RWPE2 (cell line): ENCODE measurements at regions not wholly inside any gene's neighbourhood (a gene's known extent, or its start where the extent isn't known, plus 50 kb on each side); places are given as distances from the start of the nearest gene placed in this dataset.

ENCODE experiments used
- ATAC-seq: fragments of 200-7000 bp; cut with Tn5 transposase; 3 replicates; pipeline ENCODE4 v1.9.1; 2021; ENCODE audit warnings: low read depth
- DNase-seq: peaks from one replicate; pipeline ENCODE4 v3.0.0-alpha.2; 2020; ENCODE audit warnings: low spot score
- H3K27ac ChIP-seq: fragments of 450-650 bp; 2 replicates; pipeline ENCODE4 v1.5.1; 2017; ENCODE audit warnings: mild to moderate bottlenecking; ENCODE audit not compliant: poor library complexity, severe bottlenecking
- H3K27me3 ChIP-seq: fragments of 250-450 bp; sonication (Bioruptor Pico); 2 replicates; pipeline ENCODE4 v1.5.1; 2021; ENCODE audit warnings: mild to moderate bottlenecking, moderate library complexity; ENCODE audit not compliant: insufficient read depth, poor library complexity, severe bottlenecking
- H3K36me3 ChIP-seq: fragments of 250-450 bp; sonication (Bioruptor Pico); 2 replicates; pipeline ENCODE4 v1.5.1; 2020; ENCODE audit warnings: low read depth, mild to moderate bottlenecking, moderate library complexity
- H3K4me1 ChIP-seq: fragments of 250-450 bp; sonication (Bioruptor Pico); 2 replicates; pipeline ENCODE4 v1.5.1; 2021; ENCODE audit warnings: mild to moderate bottlenecking, moderate library complexity; ENCODE audit not compliant: insufficient read depth, poor library complexity, severe bottlenecking
- H3K4me3 ChIP-seq: fragments of 250-450 bp; sonication (Bioruptor Pico); 2 replicates; pipeline ENCODE4 v1.5.1; 2021; ENCODE audit warnings: mild to moderate bottlenecking, moderate library complexity; ENCODE audit not compliant: severe bottlenecking
- H3K9me3 ChIP-seq: fragments of 250-450 bp; sonication (Bioruptor Pico); 2 replicates; pipeline ENCODE4 v1.5.1; 2021; ENCODE audit warnings: mild to moderate bottlenecking, moderate library complexity; ENCODE audit not compliant: severe bottlenecking
- CTCF ChIP-seq: fragments of 450-650 bp; IDR thresholded peaks from one replicate; pipeline ENCODE4 v1.5.1; 2017; ENCODE audit warnings: mild to moderate bottlenecking, moderate library complexity; ENCODE audit not compliant: poor library complexity, severe bottlenecking

DNA sequence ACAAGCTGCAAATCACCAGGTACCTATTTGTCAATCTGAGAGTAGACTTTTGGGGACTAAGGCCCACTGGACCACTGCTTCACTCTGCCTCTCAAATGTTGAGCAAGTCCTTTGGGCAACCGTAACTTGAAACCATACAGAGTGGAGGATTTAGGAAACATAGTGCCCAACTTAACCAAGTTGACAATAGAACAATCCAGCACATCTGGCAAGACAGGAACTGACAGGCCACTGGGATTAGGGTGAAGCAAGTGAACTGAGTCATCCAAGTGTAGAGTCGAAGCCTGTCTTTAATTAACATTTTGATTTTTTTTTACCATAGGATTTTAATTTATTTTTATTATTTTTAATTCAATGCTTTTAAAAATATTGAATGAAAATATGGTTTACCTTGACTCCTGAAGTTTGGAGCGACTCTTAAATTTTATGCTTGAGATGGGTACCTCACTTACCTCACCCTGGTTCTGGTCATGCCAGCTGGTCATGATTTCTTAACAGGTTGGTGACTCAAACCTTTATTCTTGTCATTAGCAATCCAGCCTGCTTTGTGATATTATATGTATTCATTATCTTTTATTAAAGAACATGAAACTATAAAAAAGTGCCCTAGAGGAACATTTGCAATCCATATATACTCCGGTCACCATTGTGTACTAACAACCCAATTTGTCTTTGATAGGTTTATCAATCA is 312.1 kb upstream of the DEFB112 start:
- no peak overlapping the region for H3K4me3 ChIP-seq
- H3K9me3 ChIP-seq = no peaks in the 10 kb centered on the region
- no peaks in the 10 kb centered on the region for H3K36me3 ChIP-seq
- ATAC-seq = peak; percentile 64
- no peak overlapping the region for H3K27ac ChIP-seq
- H3K4me1 ChIP-seq = no peaks in the 10 kb centered on the region
- no peaks in the 10 kb centered on the region for H3K27me3 ChIP-seq
- no peak for DNase-seq
- TF ChIP-seq CTCF = no peak

DNA sequence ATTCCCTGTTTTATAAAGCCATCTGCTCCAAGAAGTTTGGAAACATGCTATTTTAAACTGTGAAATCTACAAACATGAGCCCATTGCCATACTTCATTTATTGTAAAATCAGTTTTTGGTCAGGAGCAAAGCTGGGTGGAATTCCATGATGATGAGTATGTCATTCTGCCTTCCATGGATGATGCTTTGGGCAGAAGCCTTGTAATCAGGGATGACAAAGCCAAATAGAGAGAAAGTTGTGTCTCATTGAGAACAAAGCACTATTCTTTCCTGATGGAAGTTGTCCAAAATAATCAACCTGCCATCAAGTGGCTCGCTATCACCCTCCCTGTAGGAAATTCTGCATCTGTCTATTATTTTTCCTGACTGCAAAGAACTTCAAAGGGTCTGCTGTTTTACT is 313.0 kb upstream of the DEFB112 start:
- ATAC-seq (no peak), DNase-seq (no peak)
- H3K4me1 ChIP-seq = no peaks in the 10 kb centered on the region
- no peak for TF ChIP-seq CTCF
- no peaks in the 10 kb centered on the region for H3K36me3 ChIP-seq
- H3K4me3 ChIP-seq = no peak overlapping the region
- H3K9me3 ChIP-seq = no peaks in the 10 kb centered on the region
- H3K27me3 ChIP-seq = no peaks in the 10 kb centered on the region
- H3K27ac ChIP-seq = no peak overlapping the region

- Histone ChIP-seq H3K4me1 (no peaks in the 10 kb centered on the region), H3K27me3 (no peaks in the 10 kb centered on the region), H3K36me3 (no peaks in the 10 kb centered on the region), H3K4me3 (no peak overlapping the region), H3K9me3 (no peaks in the 10 kb centered on the region), H3K27ac (no peak overlapping the region)
- TF ChIP-seq CTCF = no peak
- ATAC-seq = no peak
- DNase-seq = no peak
Measured at GRCh38 chr6:50369996-50370395, 320.3 kb upstream of the DEFB112 start.

- Histone ChIP-seq H3K27me3 (no peaks in the 10 kb centered on the region), H3K9me3 (no peaks in the 10 kb centered on the region), H3K27ac (no peak overlapping the region), H3K36me3 (no peaks in the 10 kb centered on the region), H3K4me3 (no peak overlapping the region), H3K4me1 (no peaks in the 10 kb centered on the region)
- no peak for DNase-seq
- no peak for TF ChIP-seq CTCF
- ATAC-seq = no peak
Measured at GRCh38 chr6:50380406-50381098, 330.8 kb upstream of the DEFB112 start.

DNA sequence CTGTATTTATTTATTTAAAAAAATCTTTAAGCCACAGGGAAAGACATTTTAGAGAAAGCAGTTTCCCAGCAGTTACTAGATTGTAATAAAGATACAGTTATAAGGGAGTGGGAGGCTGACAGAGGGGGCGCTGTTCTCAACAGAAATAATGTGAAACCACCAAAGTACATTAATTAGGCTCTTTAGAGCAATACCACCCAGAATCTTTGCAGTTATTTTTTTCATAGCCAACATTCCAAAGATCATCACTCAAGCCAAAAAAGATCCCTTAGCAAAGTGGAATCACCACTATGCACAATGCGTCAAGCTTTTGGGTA is 331.3 kb upstream of the DEFB112 start:
- H3K9me3 ChIP-seq = no peaks in the 10 kb centered on the region
- DNase-seq (no peak), ATAC-seq (no peak)
- H3K4me3 ChIP-seq = no peak overlapping the region
- no peaks in the 10 kb centered on the region for H3K4me1 ChIP-seq
- H3K36me3 ChIP-seq = no peaks in the 10 kb centered on the region
- peak; percentile 9 for TF ChIP-seq CTCF
- no peaks in the 10 kb centered on the region for H3K27me3 ChIP-seq
- H3K27ac ChIP-seq = no peak overlapping the region
